GM12892 (cell line): ENCODE measurements at regions not wholly inside any gene's neighbourhood (a gene's known extent, or its start where the extent isn't known, plus 50 kb on each side); places are given as distances from the start of the nearest gene placed in this dataset.

Experiments
- POLR2A ChIP-seq: IDR thresholded peaks from 2 replicates; pipeline ENCODE4 v1.6.1; 2011; ENCODE audit warnings: low read depth, low read length, control low read depth
- POLR2AphosphoS5 ChIP-seq: IDR thresholded peaks from 2 replicates; pipeline ENCODE4 v1.6.1; 2011; ENCODE audit warnings: low read depth, low read length, control low read depth
- TAF1 ChIP-seq: IDR thresholded peaks from 2 replicates; pipeline ENCODE4 v1.6.1; 2011; ENCODE audit warnings: low read depth, mild to moderate bottlenecking, control low read depth, low read length, borderline replicate concordance

- no peak for TF ChIP-seq POLR2A
- TF ChIP-seq POLR2AphosphoS5 = no peak
- TF ChIP-seq TAF1 = no peak
These were observed 399.5 kb downstream of the TFAP2B start for GRCh38 chr6:51218181-51218580.
